Calu3 (cell line): ENCODE measurements at regions not wholly inside any gene's neighbourhood (a gene's known extent, or its start where the extent isn't known, plus 50 kb on each side); places are given as distances from the start of the nearest gene placed in this dataset.

ENCODE experiments used
- BruUV-seq: library from RNA; stranded (reverse); fragments of 400-500 nt; replicated peaks from 2 replicates; lab custom pipeline; 2021; lab: Mats Ljungman, UMichigan
- CTCF ChIA-PET: fragments of 300-600 bp; sonication (Branson Sonifier 250); formaldehyde crosslinking; loops from one replicate; lab custom pipeline; 2022; ENCODE audit warnings: antibody characterized with exemption; lab: Charles Lee
- DNase-seq: peaks from one replicate; pipeline ENCODE4 v3.0.0; 2022
- H3K27ac Mint-ChIP-seq: one replicate; pipeline ENCODE4 v1.8.0; 2022; ENCODE audit warnings: mixed read lengths; ENCODE audit not compliant: unreplicated experiment
- H3K27me3 Mint-ChIP-seq: one replicate; pipeline ENCODE4 v1.8.0; 2022; ENCODE audit warnings: mixed read lengths; ENCODE audit not compliant: unreplicated experiment
- H3K36me3 Mint-ChIP-seq: one replicate; pipeline ENCODE4 v1.8.0; 2022; ENCODE audit warnings: mild to moderate bottlenecking, moderate library complexity, mixed read lengths; ENCODE audit not compliant: insufficient read depth, unreplicated experiment
- H3K4me1 Mint-ChIP-seq: one replicate; pipeline ENCODE4 v1.8.0; 2022; ENCODE audit warnings: mild to moderate bottlenecking, low read depth, mixed read lengths; ENCODE audit not compliant: unreplicated experiment
- H3K4me3 Mint-ChIP-seq: one replicate; pipeline ENCODE4 v1.8.0; 2022; ENCODE audit warnings: mild to moderate bottlenecking, low read depth, moderate library complexity, mixed read lengths; ENCODE audit not compliant: unreplicated experiment
- H3K9me3 Mint-ChIP-seq: one replicate; pipeline ENCODE4 v1.8.0; 2022; ENCODE audit warnings: low read depth, mixed read lengths; ENCODE audit not compliant: unreplicated experiment
- intact Hi-C: fragments of 100-400 bp; cut with micrococcal nuclease; formaldehyde crosslinking; loops from one replicate; pipeline ENCODE4 v1.10.0; 2022; ENCODE audit not compliant: unreplicated experiment
- TF ChIP-seq, protein P1 (sequence below): fragments of 200-600 bp; IDR thresholded peaks from one replicate; pipeline ENCODE4 v1.8.0; 2022; ENCODE audit warnings: antibody characterized with exemption; ENCODE audit not compliant: unreplicated experiment

DNA sequence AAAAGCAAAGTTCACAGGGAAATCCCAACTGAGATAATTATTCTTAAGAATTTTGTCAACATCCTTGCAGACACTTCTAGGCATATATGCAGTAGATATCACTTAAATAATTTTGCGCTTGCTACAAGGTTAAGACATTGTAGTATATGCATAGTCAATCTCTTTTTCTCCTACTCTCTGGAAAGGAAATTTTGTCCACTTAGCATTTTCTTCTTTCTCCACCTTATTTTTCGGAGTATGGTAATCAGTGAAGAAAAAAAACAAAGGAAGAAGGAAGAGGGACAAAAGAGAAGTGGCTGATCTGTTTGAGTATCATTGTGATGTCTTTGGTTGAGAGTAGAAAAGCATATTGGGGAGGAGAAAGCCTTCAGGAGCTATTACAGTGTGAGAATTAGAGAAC is 104.6 kb downstream of the LACC1 start:
- intact Hi-C loops, result no loop called here
- DNase-seq, result no peak
- Mint-ChIP-seq H3K27ac (no peak overlapping the region), H3K36me3 (no peaks in the 10 kb centered on the region), H3K4me1 (no peaks in the 10 kb centered on the region), H3K9me3 (no peaks in the 10 kb centered on the region), H3K27me3 (no peaks in the 10 kb centered on the region), H3K4me3 (no peak overlapping the region)
- BruUV-seq, result no TSS peak
- CTCF ChIA-PET, result no interaction called here
- TF ChIP-seq, protein P1, sequence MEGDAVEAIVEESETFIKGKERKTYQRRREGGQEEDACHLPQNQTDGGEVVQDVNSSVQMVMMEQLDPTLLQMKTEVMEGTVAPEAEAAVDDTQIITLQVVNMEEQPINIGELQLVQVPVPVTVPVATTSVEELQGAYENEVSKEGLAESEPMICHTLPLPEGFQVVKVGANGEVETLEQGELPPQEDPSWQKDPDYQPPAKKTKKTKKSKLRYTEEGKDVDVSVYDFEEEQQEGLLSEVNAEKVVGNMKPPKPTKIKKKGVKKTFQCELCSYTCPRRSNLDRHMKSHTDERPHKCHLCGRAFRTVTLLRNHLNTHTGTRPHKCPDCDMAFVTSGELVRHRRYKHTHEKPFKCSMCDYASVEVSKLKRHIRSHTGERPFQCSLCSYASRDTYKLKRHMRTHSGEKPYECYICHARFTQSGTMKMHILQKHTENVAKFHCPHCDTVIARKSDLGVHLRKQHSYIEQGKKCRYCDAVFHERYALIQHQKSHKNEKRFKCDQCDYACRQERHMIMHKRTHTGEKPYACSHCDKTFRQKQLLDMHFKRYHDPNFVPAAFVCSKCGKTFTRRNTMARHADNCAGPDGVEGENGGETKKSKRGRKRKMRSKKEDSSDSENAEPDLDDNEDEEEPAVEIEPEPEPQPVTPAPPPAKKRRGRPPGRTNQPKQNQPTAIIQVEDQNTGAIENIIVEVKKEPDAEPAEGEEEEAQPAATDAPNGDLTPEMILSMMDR, result no peak

DNA sequence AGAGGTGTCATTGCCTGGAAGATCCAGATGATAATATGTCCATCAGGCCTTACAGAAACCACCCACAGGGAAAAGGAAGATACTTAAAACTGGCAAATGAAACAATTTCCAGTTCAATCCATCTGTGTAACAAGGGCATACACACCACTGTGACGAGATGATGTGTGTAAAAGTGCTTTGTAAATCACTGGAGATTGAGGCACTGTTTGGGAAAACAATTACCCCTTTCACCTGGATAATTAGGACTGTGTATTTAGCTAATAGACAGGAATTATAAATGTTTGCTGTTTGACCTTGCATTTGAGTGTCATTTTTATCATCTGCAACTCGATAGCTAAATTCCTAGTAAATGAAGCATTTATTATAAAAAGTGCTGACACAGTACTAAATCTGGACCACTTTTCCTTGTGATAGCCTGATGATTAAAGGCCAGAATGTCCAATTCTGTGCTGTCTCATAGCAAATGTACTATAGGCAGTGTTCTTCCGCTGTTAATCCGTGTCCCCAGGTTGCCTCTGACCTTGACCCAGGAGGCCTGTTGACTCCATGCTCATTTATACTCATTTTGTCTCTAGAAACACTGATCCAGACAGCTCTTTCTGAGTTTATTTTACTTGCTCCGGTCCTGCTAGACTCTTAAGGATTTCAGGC is 105.8 kb downstream of the LACC1 start:
- CTCF ChIA-PET, result no interaction called here
- Mint-ChIP-seq H3K27ac (no peak overlapping the region), H3K27me3 (no peaks in the 10 kb centered on the region), H3K9me3 (no peaks in the 10 kb centered on the region), H3K4me3 (no peak overlapping the region), H3K4me1 (no peaks in the 10 kb centered on the region), H3K36me3 (no peaks in the 10 kb centered on the region)
- intact Hi-C loops, result no loop called here
- BruUV-seq, result no TSS peak
- no peak for DNase-seq
- TF ChIP-seq, protein P1, result no peak

DNA sequence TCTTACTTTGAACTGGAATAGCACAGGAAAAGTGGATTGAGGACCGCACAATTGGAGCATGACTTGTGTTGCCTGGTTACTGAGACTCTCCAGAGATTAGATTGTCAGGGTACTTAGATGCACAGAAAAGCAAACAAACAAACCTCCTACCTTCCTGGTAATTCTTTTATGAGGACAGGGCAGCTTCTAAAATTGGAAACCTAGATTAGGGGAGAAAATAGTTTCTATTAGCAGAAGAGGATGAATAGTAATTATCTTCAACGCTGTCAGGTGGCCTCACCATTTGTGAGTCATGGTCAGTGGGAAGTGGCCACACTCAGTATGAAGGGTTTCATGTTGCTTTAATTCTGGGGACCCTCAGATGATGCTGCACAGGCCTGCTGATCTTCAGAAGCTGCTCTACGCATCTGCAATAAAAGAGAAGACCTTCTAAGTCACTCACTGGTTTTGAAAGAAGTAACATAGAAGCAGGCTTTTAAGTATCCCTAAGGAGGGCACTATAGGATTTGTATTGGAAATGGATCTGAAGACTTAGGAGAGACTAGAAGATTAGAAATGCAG is 106.8 kb downstream of the LACC1 start:
- intact Hi-C loops, result no loop called here
- no peak for DNase-seq
- TF ChIP-seq, protein P1, result no peak
- no peak overlapping the region for H3K4me3 Mint-ChIP-seq
- H3K9me3 Mint-ChIP-seq, result no peaks in the 10 kb centered on the region
- CTCF ChIA-PET, result interaction anchor here (0.6 kb wide), 1 partner anchor 817 kb away, joined by 4 read pairs; no protein-coding TSS in a partner anchor
- H3K36me3 Mint-ChIP-seq, result no peaks in the 10 kb centered on the region
- H3K27ac Mint-ChIP-seq, result no peak overlapping the region
- H3K27me3 Mint-ChIP-seq, result no peaks in the 10 kb centered on the region
- BruUV-seq, result no TSS peak
- no peaks in the 10 kb centered on the region for H3K4me1 Mint-ChIP-seq

DNA sequence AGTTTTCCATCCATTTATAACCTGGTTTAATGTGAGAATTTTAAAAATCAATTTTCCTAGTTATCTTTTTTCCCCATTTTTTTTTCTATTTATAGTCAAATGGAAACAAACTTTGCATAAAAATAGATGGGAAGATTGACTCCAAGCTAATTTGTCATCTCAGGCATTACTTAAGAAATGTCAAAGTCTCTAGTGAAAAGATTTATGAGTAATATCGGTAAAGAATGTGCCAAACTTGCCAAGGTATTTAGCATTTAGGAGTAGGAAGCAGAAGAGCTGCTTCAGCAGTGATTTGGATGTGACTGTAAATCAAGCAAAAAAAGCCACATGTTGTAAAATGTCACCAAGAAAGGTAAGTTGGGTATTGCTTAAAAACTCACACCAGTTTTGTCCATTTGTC is 108.6 kb downstream of the LACC1 start:
- no TSS peak for BruUV-seq
- Mint-ChIP-seq H3K36me3 (no peaks in the 10 kb centered on the region), H3K9me3 (no peaks in the 10 kb centered on the region), H3K27me3 (no peaks in the 10 kb centered on the region), H3K27ac (no peak overlapping the region), H3K4me1 (no peaks in the 10 kb centered on the region), H3K4me3 (no peak overlapping the region)
- TF ChIP-seq, protein P1, result no peak
- intact Hi-C loops, result no loop called here
- CTCF ChIA-PET, result no interaction called here
- no peak for DNase-seq
